ENCODE measurements at regions not wholly inside any gene's neighbourhood (a gene's known extent, or its start where the extent isn't known, plus 50 kb on each side); places are given as distances from the start of the nearest gene placed in this dataset.

DNA sequence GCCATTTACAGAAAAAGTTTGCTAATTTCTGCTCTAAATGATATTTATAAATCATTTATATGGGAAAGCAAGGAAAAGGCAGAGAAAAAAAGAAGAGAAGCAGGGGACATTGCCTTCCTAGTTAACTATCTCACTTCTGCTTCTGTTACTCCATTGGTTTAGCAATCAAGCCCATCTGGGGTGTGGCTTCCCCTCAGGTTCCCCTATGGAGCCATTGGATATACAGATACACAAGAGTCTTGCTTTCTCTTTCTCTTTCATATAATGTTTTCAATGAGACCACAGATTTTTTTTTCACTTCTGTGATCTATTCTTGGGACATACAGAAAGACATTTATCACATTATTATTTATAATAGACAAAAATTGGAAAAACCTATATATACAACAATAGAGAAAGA is 105.6 kb upstream of the TOM1L1 start:
- Histone ChIP-seq H3K4me2 (ENCODE audit: low read length) (no peak overlapping the region), H3K4me3 (ENCODE audit: low read length) (no peak overlapping the region), H4K20me1 (ENCODE audit: low read length) (no peaks in the 10 kb centered on the region), H3F3A (ENCODE audit: low read length, unreplicated experiment) (no peaks in the 10 kb centered on the region), H2AFZ (ENCODE audit: low read length) (no peak overlapping the region), H3K36me3 (ENCODE audit: low read depth, low read length) (no peaks in the 10 kb centered on the region), H3K27ac (ENCODE audit: low read length) (no peak overlapping the region), H3K79me2 (ENCODE audit: low read length) (no peaks in the 10 kb centered on the region), H3K9ac (ENCODE audit: low read length) (no peak overlapping the region), H3K4me1 (ENCODE audit: insufficient read depth, low read length) (no peaks in the 10 kb centered on the region), H3K9me3 (ENCODE audit: low read length) (peaks cover 14% of the 10 kb centered on the region; the same call in 1 of the 2 replicates), H3K27me3 (ENCODE audit: low read length) (no peaks in the 10 kb centered on the region), H3K9me2 (replicated peaks; ENCODE audit: low read length) (no peaks in the 10 kb centered on the region)
- no peak for DNase-seq
- CTCF ChIA-PET: no interaction called here
- no peak for ATAC-seq
- no TSS peak for BruUV-seq (replicated peaks)
- POLR2A ChIA-PET (ENCODE audit: unreplicated experiment): no interaction called here
- no peak for TF ChIP-seq EZH2phosphoT487 (IDR thresholded peaks at IDR 0.05; ENCODE audit: borderline replicate concordance, low read length)
- no peak for TF ChIP-seq EZH2 (IDR thresholded peaks at IDR 0.05; ENCODE audit: low read length, unreplicated experiment)
- TF ChIP-seq, protein P1, sequence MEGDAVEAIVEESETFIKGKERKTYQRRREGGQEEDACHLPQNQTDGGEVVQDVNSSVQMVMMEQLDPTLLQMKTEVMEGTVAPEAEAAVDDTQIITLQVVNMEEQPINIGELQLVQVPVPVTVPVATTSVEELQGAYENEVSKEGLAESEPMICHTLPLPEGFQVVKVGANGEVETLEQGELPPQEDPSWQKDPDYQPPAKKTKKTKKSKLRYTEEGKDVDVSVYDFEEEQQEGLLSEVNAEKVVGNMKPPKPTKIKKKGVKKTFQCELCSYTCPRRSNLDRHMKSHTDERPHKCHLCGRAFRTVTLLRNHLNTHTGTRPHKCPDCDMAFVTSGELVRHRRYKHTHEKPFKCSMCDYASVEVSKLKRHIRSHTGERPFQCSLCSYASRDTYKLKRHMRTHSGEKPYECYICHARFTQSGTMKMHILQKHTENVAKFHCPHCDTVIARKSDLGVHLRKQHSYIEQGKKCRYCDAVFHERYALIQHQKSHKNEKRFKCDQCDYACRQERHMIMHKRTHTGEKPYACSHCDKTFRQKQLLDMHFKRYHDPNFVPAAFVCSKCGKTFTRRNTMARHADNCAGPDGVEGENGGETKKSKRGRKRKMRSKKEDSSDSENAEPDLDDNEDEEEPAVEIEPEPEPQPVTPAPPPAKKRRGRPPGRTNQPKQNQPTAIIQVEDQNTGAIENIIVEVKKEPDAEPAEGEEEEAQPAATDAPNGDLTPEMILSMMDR (conservative IDR thresholded peaks at IDR 0.05; ENCODE audit: low read depth, low read length): no peak
- intact Hi-C loops (cut with micrococcal nuclease): no loop called here

DNA sequence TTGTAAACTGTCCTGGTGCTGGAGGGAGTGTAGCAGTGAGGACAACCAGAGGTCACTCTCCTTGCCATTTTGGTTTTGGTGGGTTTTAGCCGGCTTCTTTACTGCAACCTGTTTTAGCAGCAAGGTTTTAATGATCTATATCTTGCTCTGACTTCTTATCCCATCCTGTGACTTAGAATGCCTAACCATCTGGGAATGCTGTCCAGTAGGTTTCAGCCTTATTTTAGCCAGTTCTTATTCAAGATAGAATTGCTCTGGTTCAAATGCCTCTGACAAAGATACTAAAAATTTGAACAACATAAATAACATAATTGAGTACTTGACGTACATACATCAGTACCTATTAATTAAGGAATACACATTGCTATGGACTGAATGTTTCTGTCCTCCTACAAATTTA is 93.3 kb upstream of the TOM1L1 start:
- intact Hi-C loops (cut with micrococcal nuclease): no loop called here
- Histone ChIP-seq H3K4me3 (ENCODE audit: low read length) (no peak overlapping the region), H4K20me1 (ENCODE audit: low read length) (no peaks in the 10 kb centered on the region), H3K27me3 (ENCODE audit: low read length) (no peaks in the 10 kb centered on the region), H3K36me3 (ENCODE audit: low read depth, low read length) (no peaks in the 10 kb centered on the region), H3K4me1 (ENCODE audit: insufficient read depth, low read length) (no peaks in the 10 kb centered on the region), H3K9me2 (replicated peaks; ENCODE audit: low read length) (no peaks in the 10 kb centered on the region), H3K9ac (ENCODE audit: low read length) (no peak overlapping the region), H3K27ac (ENCODE audit: low read length) (no peak overlapping the region), H3F3A (ENCODE audit: low read length, unreplicated experiment) (no peaks in the 10 kb centered on the region), H3K9me3 (ENCODE audit: low read length) (peaks cover 2% of the 10 kb centered on the region; the same call in 1 of the 2 replicates), H3K4me2 (ENCODE audit: low read length) (no peak overlapping the region), H3K79me2 (ENCODE audit: low read length) (no peaks in the 10 kb centered on the region), H2AFZ (ENCODE audit: low read length) (no peak overlapping the region)
- BruUV-seq (replicated peaks): no TSS peak
- no peak for DNase-seq
- ChIA-PET POLR2A (ENCODE audit: unreplicated experiment) (no interaction called here), CTCF (no interaction called here)
- no peak for ATAC-seq
- no peak for TF ChIP-seq EZH2 (IDR thresholded peaks at IDR 0.05; ENCODE audit: low read length, unreplicated experiment)
- no peak for TF ChIP-seq EZH2phosphoT487 (IDR thresholded peaks at IDR 0.05; ENCODE audit: borderline replicate concordance, low read length)
- TF ChIP-seq, protein P1 (conservative IDR thresholded peaks at IDR 0.05; ENCODE audit: low read depth, low read length): no peak

DNA sequence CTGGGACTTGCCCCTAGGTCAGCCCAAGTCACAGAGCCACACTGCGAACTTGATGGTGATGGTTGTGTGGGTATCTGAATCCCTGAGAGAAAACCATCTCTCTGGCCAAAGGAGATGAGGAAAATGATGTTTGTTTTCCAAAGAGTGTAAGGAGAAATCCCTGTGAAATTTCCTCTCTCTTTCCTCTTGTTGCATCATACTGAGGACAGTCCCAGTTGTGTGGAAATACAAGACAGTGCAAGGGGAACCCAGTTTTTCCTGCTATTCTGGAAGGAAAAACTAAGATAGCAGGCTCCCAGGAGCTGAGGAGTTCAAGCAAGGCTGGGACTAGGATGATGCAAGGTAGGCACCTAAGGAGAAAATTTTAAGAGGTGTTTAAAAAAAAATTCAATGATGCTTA is 86.8 kb upstream of the TOM1L1 start:
- Histone ChIP-seq H3F3A (ENCODE audit: low read length, unreplicated experiment) (no peaks in the 10 kb centered on the region), H3K27ac (ENCODE audit: low read length) (no peak overlapping the region), H3K9ac (ENCODE audit: low read length) (no peak overlapping the region), H3K4me3 (ENCODE audit: low read length) (no peak overlapping the region), H3K27me3 (ENCODE audit: low read length) (no peaks in the 10 kb centered on the region), H3K36me3 (ENCODE audit: low read depth, low read length) (no peaks in the 10 kb centered on the region), H2AFZ (ENCODE audit: low read length) (no peak overlapping the region), H3K4me2 (ENCODE audit: low read length) (no peak overlapping the region), H3K9me2 (replicated peaks; ENCODE audit: low read length) (no peaks in the 10 kb centered on the region), H3K9me3 (ENCODE audit: low read length) (0 out of 2 replicates have a peak, but pooled peaks cover 9% of the 10 kb centered on the region), H4K20me1 (ENCODE audit: low read length) (no peaks in the 10 kb centered on the region), H3K79me2 (ENCODE audit: low read length) (no peaks in the 10 kb centered on the region), H3K4me1 (ENCODE audit: insufficient read depth, low read length) (no peaks in the 10 kb centered on the region)
- ChIA-PET POLR2A (ENCODE audit: unreplicated experiment) (no interaction called here), CTCF (no interaction called here)
- ATAC-seq: no peak
- intact Hi-C loops (cut with micrococcal nuclease): no loop called here
- no TSS peak for BruUV-seq (replicated peaks)
- DNase-seq: no peak
- TF ChIP-seq EZH2phosphoT487 (IDR thresholded peaks at IDR 0.05; ENCODE audit: borderline replicate concordance, low read length) (no peak), EZH2 (IDR thresholded peaks at IDR 0.05; ENCODE audit: low read length, unreplicated experiment) (no peak)
- TF ChIP-seq, protein P1 (conservative IDR thresholded peaks at IDR 0.05; ENCODE audit: low read depth, low read length): no peak
